Stimulated activated CD4-positive, alpha-beta T cell treated with anti-CD3 and anti-CD28 coated beads, Interleukin-4, amount 100 ng/mL, for 24 hours (primary cell): ENCODE measurements at regions not wholly inside any gene's neighbourhood (a gene's known extent, or its start where the extent isn't known, plus 50 kb on each side); places are given as distances from the start of the nearest gene placed in this dataset.
"Not testable (repeated sequence)": the region's sequence is repeated elsewhere in the genome, so short reads cannot be mapped to it uniquely, and the experiment has no call there.

Experiments
- DNase-seq: peaks from one replicate; pipeline ENCODE4 v3.0.0-alpha.2; 2020

DNA sequence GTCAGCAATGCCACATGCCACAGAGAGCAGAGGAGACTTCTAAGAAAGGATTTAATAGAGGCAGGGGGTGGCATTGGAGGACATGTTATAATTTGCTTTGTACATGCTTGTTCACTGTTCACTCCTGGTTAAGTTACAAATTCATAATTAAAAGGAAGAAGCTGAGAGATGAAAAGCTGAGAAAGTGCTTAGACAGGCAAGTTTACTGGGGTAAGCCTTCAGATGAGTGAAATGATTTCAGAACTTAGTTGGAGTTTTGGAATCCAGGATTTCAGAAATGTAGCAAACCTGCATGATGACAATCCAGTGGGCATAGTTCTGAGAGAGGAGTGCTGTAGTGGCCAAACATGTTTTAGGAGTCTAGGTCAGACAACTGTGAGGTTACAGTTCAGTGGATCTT lies 67.3 kb upstream of the FBXO33 start:
- DNase-seq: no peak

DNA sequence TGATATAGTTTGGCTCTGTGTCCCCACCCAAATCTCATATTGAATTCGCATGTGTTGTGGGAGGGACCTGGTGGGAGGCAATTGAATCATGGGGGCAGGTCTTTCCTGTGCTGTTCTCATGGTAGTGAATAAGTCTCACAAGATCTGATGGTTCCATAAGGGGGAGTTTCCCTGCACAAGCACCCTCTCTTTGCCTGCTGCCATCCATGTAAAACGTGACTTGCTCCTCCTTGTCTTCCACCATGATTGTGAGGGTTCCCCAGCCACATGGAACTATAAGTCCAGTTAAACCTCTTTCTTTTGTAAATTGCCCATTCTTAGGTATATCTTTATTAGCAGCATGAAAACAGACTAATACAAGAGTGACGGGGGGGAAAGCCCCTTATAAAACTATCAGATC lies 65.4 kb upstream of the FBXO33 start:
- DNase-seq: not testable (repeated sequence)

DNA sequence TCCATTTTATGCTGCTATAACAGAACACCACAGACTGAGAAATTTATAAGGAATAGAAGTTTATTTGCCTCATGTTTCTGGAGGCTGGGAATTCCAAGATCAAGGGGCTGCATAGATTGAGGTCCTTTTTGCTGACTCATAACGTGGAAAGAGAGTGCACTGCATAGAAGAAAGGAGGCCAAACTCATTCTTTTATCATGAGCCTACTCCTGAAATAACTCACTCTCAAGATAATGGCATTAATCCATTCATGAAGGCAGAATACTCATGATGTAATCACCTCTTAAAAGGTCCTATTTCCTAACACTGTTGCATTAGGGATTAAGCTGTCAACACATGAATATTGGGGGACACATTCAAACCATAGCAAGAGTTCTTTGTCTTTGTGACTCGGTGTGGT lies 60.0 kb upstream of the FBXO33 start:
- no peak for DNase-seq

DNA sequence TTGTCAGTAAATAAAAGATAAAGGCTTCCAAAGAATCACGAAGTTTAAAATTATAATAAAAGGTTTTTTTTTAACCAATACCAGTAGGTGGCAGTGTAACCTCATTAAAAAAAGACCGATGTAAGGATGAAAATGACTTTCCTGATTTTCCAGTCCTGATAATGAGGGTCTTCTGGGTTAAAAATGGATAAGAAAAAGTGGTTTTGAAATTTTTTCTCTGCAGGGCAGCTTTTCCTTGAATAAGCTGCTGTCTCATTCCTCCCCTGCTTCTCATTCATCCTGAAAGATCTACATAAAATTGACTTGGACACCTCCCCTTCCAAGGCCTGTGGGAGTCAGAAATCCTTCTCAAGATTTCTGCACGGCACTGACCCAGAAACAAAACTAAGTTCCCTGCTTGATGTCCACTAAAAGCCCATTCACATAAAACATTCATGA lies 58.9 kb upstream of the FBXO33 start:
- no peak for DNase-seq

DNA sequence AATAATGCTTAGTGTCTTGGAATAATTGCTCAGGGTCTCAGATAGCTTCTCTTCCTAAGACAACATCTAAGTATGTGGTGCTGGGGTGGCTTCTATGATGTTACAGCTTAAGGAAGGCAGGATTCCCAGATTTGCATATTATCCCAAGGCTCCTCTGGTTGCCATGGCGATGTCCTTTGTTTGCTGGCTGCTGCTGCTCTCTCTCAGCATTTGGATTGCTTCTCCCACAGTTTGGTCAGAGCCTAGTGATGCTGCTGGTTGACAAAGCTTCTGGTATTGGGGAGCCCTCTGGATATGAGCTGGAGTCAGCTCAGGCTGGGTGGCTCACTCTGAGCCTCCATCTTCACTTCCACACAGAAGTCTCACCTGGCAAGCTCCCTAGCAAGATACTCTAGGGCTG lies 56.4 kb upstream of the FBXO33 start:
- no peak for DNase-seq

DNA sequence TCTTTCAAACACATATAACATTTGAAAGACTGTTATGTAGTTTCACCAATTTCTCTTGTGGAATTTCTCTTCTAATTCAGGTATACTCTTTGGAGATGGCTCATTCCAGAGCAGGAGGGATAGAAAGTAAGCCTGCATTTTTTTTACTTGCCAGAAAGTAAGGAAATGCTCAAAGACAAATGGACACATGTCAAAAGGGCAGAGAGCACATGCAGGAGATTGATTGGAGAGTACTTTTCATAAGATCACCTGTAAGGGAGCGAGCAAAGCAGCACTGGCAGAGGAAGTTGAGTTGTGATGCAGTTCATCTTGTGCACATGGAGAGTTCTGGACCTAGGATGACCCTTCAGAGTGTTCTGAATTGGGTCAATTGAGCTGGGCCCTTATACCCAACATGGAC lies 51.4 kb upstream of the FBXO33 start:
- DNase-seq: no peak
